ENCODE measurements at regions not wholly inside any gene's neighbourhood (a gene's known extent, or its start where the extent isn't known, plus 50 kb on each side); places are given as distances from the start of the nearest gene placed in this dataset.

- TF ChIP-seq NR3C1 (CRISPR knock-in tag; conservative IDR thresholded peaks at IDR 0.05; ENCODE audit: low read depth) (no peak), CTCF (IDR thresholded peaks at IDR 0.05) (no peak), PREB (CRISPR knock-in tag; IDR thresholded peaks at IDR 0.05; ENCODE audit: borderline replicate concordance) (no peak), KAT7 (CRISPR knock-in tag; IDR thresholded peaks at IDR 0.05; ENCODE audit: borderline replicate concordance) (no peak), EMX1 (CRISPR knock-in tag; IDR thresholded peaks at IDR 0.05) (no peak), TEAD4 (CRISPR knock-in tag; IDR thresholded peaks at IDR 0.05) (no peak), MAX (CRISPR knock-in tag; IDR thresholded peaks at IDR 0.05) (no peak), ZNF423 (CRISPR knock-in tag; IDR thresholded peaks at IDR 0.05) (no peak), ATF2 (CRISPR knock-in tag; IDR thresholded peaks at IDR 0.05; ENCODE audit: borderline replicate concordance, low read depth) (no peak), ZNF425 (CRISPR knock-in tag; conservative IDR thresholded peaks at IDR 0.05) (no peak), CBFB (CRISPR knock-in tag; IDR thresholded peaks at IDR 0.05; ENCODE audit: low read depth) (no peak), ETV6 (CRISPR knock-in tag; IDR thresholded peaks at IDR 0.05) (no peak), ARID4B (CRISPR knock-in tag; IDR thresholded peaks at IDR 0.05; ENCODE audit: borderline replicate concordance) (no peak)
Measured at GRCh38 chr7:131843898-131844331, 287.5 kb upstream of the PODXL start.
